GM19467 (cell line): ENCODE measurements at regions not wholly inside any gene's neighbourhood (a gene's known extent, or its start where the extent isn't known, plus 50 kb on each side); places are given as distances from the start of the nearest gene placed in this dataset.
"Not testable (repeated sequence)": the region's sequence is repeated elsewhere in the genome, so short reads cannot be mapped to it uniquely, and the experiment has no call there.

Experiments used
- ATAC-seq: cut with Tn5 transposase; IDR thresholded peaks from one replicate; pipeline ENCODE4 v1.9.1; 2021; ENCODE audit warnings: mild to moderate bottlenecking, moderate library complexity; ENCODE audit not compliant: unreplicated experiment

- ATAC-seq, result not testable (repeated sequence)
Measured at GRCh38 chr13:109702030-109702597, 84.3 kb downstream of the IRS2 start.

GRCh38 chr13:109700176-109700575 is 86.2 kb downstream of the IRS2 start:
- ATAC-seq, result no peak

- no peak for ATAC-seq
Measured at GRCh38 chr13:109699628-109700071, 86.7 kb downstream of the IRS2 start.

GRCh38 chr13:109698779-109699178 is 87.6 kb downstream of the IRS2 start:
- ATAC-seq, result no peak

- no peak for ATAC-seq
Measured at GRCh38 chr13:109697936-109698335, 88.4 kb downstream of the IRS2 start.

- ATAC-seq, result no peak
Measured at GRCh38 chr13:109695402-109696190, 90.8 kb downstream of the IRS2 start.

- ATAC-seq, result no peak
Measured at GRCh38 chr13:109694972-109695371, 91.4 kb downstream of the IRS2 start.

GRCh38 chr13:109693213-109693612 is 93.2 kb downstream of the IRS2 start:
- no peak for ATAC-seq

GRCh38 chr13:109691689-109692088 is 94.7 kb downstream of the IRS2 start:
- ATAC-seq, result no peak

GRCh38 chr13:109687559-109688448 is 98.6 kb downstream of the IRS2 start:
- no peak for ATAC-seq

- no peak for ATAC-seq
Measured at GRCh38 chr13:109685203-109685602, 101.2 kb downstream of the IRS2 start.

- ATAC-seq, result no peak
Measured at GRCh38 chr13:109684824-109685202, 101.6 kb downstream of the IRS2 start.

- ATAC-seq, result no peak
Measured at GRCh38 chr13:109684084-109684823, 102.1 kb downstream of the IRS2 start.

GRCh38 chr13:109682534-109683244 is 103.7 kb downstream of the IRS2 start:
- no peak for ATAC-seq

GRCh38 chr13:109680930-109681329 is 105.5 kb downstream of the IRS2 start:
- ATAC-seq, result no peak

- no peak for ATAC-seq
Measured at GRCh38 chr13:109680288-109680687, 106.1 kb downstream of the IRS2 start.

- no peak for ATAC-seq
Measured at GRCh38 chr13:109678459-109678858, 107.9 kb downstream of the IRS2 start.

- no peak for ATAC-seq
Measured at GRCh38 chr13:109677206-109677605, 109.2 kb downstream of the IRS2 start.

GRCh38 chr13:109673477-109673876 is 112.9 kb downstream of the IRS2 start:
- ATAC-seq, result no peak

- no peak for ATAC-seq
Measured at GRCh38 chr13:109672545-109672944, 113.8 kb downstream of the IRS2 start.
